Lower leg skin (tissue), 4 donors: ENCODE measurements at regions not wholly inside any gene's neighbourhood (a gene's known extent, or its start where the extent isn't known, plus 50 kb on each side); places are given as distances from the start of the nearest gene placed in this dataset.

Source experiments
- DNase-seq, 2 donors: peaks; one replicate each; pipeline ENCODE4 v3.0.0-alpha.2; 2019; ENCODE audit warnings: low spot score in 2 of 2
- H3K4me3 ChIP-seq: fragments of 200-600 bp; sonication (generic); 2 replicates; pipeline ENCODE4 v1.5.1; 2017; ENCODE audit warnings: mild to moderate bottlenecking, low read depth; ENCODE audit not compliant: poor library complexity, severe bottlenecking
- CTCF ChIP-seq, 3 donors: fragments of 450-650 bp; IDR thresholded peaks; one replicate each; pipeline ENCODE4 v1.5.1; 2016; ENCODE audit warnings: antibody characterized with exemption in 3 of 3, mild to moderate bottlenecking in 3 of 3, moderate library complexity in 2 of 3
- POLR2A ChIP-seq, 2 donors: fragments of 450-650 bp; IDR thresholded peaks; one replicate each; pipeline ENCODE4 v1.6.1; 2016 to 2017; ENCODE audit warnings: antibody characterized with exemption in 2 of 2, mild to moderate bottlenecking in 1 of 2, moderate library complexity in 1 of 2
- WGBS, 2 donors: methylation state at CpG; one replicate each; pipeline ENCODE4 v1.1.5; 2018; 5-methylcytosine and 5-hydroxymethylcytosine counted together
- intact Hi-C: fragments of 100-400 bp; cut with DNase I; formaldehyde crosslinking; loops from one replicate; pipeline ENCODE4 v1.15.0; 2023; ENCODE audit warnings: low total_unique reads

DNA sequence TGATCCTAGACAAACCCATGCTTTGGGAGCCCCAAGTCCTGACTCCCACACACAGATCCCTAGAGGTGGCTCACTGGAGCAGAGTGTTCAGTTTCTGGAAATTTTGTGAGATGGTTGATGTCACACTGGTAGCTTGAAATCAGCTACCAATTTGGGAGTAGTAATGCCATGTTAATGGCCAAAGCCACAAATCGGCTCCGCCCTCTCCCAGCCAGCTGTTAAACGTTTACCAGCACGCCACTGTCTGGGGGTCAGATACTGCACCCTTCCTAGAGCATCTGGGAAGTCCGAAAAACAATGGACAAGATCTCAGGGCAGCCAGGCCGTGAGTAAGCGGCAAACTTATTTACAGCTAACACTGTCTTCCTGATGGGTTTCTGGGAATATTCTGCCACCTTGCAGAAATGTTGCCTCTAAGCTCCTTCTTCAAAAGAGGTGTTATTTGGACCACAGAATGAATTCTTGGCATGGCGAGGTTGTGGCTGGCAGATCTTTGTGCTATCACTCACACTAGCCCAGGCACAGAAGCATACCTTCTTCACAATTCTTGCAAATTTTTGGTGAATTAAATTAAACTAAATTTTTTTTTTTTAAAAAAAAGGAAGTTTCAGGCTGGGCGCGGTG, 60.2 kb upstream of the FZD7 start:
- TF ChIP-seq POLR2A (IDR thresholded peaks at IDR 0.05): no peak
- TF ChIP-seq CTCF (IDR thresholded peaks at IDR 0.05): no peak
- no peak for DNase-seq
- intact Hi-C loops: no loop called here
- 74 to 82% methylated on average over 10 of the region's 10 CpGs for WGBS, 2 donors
- H3K4me3 ChIP-seq: no peak overlapping the region

DNA sequence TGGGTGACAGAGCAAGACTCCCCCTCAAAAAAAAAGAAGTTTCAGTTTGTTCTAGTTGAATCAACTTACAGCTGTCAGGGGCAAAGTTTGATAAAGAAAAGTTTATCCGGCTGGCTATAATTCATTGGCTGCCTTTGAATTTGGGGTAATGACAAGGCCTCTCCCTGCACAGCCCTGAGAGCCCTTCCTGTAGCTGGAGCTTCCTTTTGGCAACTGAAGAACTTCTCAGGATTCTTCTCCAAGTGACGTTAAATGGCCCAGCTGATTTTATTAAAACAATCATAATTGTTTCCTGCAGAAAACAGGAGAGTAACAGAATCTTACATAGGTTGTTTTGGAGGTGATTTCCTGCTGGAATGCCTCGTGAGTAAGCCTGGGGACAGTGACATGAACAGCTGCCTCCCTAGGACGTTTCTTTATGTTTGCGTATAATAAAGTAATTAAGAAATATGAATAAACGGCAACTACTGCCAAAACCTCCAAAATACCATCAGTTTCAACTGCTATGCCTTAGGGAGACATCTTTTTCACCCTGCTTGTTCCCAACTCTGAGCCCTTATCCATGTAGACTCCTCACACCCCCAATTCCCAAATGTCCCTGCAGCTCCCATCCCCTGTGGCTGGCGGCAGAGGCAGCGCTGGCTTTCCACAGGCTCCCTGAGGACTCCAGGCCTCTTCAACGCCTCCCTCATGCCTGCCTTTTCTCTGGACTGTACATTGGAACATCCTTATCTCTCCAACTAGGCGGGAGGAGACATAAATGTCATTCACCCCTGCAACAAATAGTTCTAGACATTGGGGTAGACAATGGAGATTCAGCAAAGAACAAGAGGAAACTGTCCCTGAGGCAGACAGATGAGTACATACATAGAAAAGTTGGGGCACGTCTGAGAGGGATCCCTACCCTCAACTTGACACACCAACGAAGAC, 59.2 kb upstream of the FZD7 start:
- WGBS, 2 donors: 50 to 57% methylated on average over 12 of the region's 12 CpGs
- TF ChIP-seq POLR2A (IDR thresholded peaks at IDR 0.05) (no peak), CTCF (IDR thresholded peaks at IDR 0.05) (no peak)
- H3K4me3 ChIP-seq: no peak overlapping the region
- intact Hi-C loops: no loop called here
- no peak for DNase-seq

DNA sequence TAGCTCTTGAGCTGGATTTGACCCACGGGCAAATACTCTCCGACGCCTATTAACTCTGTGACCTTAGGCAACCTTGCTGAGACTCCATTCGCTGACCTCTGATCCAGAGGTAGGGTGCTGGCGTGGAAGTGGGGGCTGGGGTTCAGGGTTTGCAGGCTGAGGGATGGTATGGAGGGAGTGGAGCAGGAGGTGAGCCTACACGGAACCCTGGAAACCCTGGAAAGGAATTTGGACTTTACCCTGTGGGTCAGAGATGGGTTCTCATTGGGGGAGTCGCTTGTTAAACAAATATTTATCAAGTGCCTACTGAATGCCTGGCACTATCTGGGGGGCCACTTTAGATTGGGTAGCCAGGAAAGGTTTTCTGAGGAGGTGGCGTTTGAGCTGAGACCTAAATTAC, 58.2 kb upstream of the FZD7 start:
- intact Hi-C loops: no loop called here
- H3K4me3 ChIP-seq: no peak overlapping the region
- no peak for DNase-seq
- TF ChIP-seq POLR2A (IDR thresholded peaks at IDR 0.05) (no peak), CTCF (IDR thresholded peaks at IDR 0.05) (no peak)
- WGBS, 2 donors: 90 to 95% methylated on average over 8 of the region's 8 CpGs

- intact Hi-C loops: no loop called here
- WGBS, 2 donors: 96 to 99% methylated on average over 3 of the region's 3 CpGs
- TF ChIP-seq POLR2A (IDR thresholded peaks at IDR 0.05) (no peak), CTCF (IDR thresholded peaks at IDR 0.05) (no peak)
- no peak for DNase-seq
- H3K4me3 ChIP-seq: no peak overlapping the region
Observed at GRCh38 chr2:201975964-201976612, 57.6 kb upstream of the FZD7 start.

GRCh38 chr2:201977651-201978050, 56.0 kb upstream of the FZD7 start:
- DNase-seq: no peak
- 34 to 68% methylated on average over 2 of the region's 2 CpGs for WGBS, 2 donors
- TF ChIP-seq CTCF (IDR thresholded peaks at IDR 0.05) (no peak), POLR2A (IDR thresholded peaks at IDR 0.05) (no peak)
- no peak overlapping the region for H3K4me3 ChIP-seq
- intact Hi-C loops: no loop called here
